VCaP (cell line): ENCODE measurements at regions not wholly inside any gene's neighbourhood (a gene's known extent, or its start where the extent isn't known, plus 50 kb on each side); places are given as distances from the start of the nearest gene placed in this dataset.
A peak's percentile ranks its signal among the peaks of the same experiment; 100 is the strongest.
"Not testable (repeated sequence)": the region's sequence is repeated elsewhere in the genome, so short reads cannot be mapped to it uniquely, and the experiment has no call there.

Experiments used
- H3K27ac ChIP-seq: fragments of 450-650 bp; 2 replicates; pipeline ENCODE4 v1.5.1; 2017
- CTCF ChIP-seq: fragments of 450-650 bp; conservative IDR thresholded peaks from 2 replicates; pipeline ENCODE4 v1.5.1; 2017; ENCODE audit warnings: mild to moderate bottlenecking, moderate library complexity

GRCh38 chr4:124833831-124834505, 121.4 kb upstream of the ANKRD50 start:
- no peak overlapping the region for H3K27ac ChIP-seq
- no peak for TF ChIP-seq CTCF

GRCh38 chr4:124828382-124828781, 115.8 kb upstream of the ANKRD50 start:
- no peak for TF ChIP-seq CTCF
- no peak overlapping the region for H3K27ac ChIP-seq

GRCh38 chr4:124817531-124817930, 105.0 kb upstream of the ANKRD50 start:
- no peak overlapping the region for H3K27ac ChIP-seq
- TF ChIP-seq CTCF, result no peak

GRCh38 chr4:124812203-124812602, 99.7 kb upstream of the ANKRD50 start:
- not testable (repeated sequence) for H3K27ac ChIP-seq

GRCh38 chr4:124810827-124811226, 98.3 kb upstream of the ANKRD50 start:
- H3K27ac ChIP-seq, result peak overlapping the region; percentile 39; the same call in 1 of the 2 replicates
- TF ChIP-seq CTCF, result no peak

GRCh38 chr4:124807421-124807820, 94.9 kb upstream of the ANKRD50 start:
- H3K27ac ChIP-seq, result no peak overlapping the region
- TF ChIP-seq CTCF, result no peak

GRCh38 chr4:124806403-124806802, 93.9 kb upstream of the ANKRD50 start:
- no peak overlapping the region for H3K27ac ChIP-seq
- no peak for TF ChIP-seq CTCF

GRCh38 chr4:124804584-124804983, 92.1 kb upstream of the ANKRD50 start:
- H3K27ac ChIP-seq, result no peak overlapping the region
- no peak for TF ChIP-seq CTCF
